ENCODE measurements at regions not wholly inside any gene's neighbourhood (a gene's known extent, or its start where the extent isn't known, plus 50 kb on each side); places are given as distances from the start of the nearest gene placed in this dataset.

DNA sequence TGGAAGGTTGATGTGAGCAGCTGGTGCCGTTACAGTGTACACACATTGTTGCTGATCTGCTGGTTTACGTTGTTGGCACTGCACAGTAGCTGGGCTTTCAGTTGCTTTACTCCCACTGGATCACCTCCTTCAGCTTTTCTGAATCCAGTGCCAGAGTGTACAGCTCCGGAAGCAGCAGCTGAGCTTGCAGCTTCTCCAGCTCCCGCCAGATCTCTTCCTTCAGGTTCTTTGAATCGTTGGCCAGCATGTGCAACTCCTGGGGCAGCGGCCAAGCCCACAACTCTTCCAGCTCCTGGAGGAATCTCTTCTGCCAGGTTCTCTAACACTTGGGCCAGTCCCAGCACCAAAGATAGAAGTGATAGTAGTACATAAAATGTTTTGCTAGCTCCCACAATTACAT, 149.7 kb upstream of the RRP15 start:
- no peak for DNase-seq (ENCODE audit: low read depth)

DNA sequence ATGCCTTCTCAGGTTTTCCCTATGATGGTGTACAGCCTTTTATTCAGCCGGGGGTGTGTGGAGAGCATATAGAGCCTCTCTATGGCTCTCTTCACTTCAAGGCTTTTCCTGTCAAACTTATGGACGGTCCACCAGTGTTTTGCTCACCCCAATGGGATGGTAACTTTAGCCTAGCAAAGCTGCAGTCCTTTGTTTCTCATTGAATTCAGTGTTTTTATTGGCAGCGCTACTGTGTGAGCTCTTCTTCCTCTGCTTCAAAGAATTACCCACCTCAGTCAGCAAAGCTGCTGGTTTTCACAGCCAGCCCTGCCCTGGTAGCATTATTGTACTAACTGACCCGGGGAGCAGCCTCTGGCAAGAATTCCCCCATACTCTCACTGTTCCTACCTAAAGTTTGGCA, 145.3 kb upstream of the RRP15 start:
- no peak for DNase-seq (ENCODE audit: low read depth)

GRCh38 chr1:218156595-218156994, 128.5 kb upstream of the RRP15 start:
- DNase-seq (ENCODE audit: low read depth), result no peak

DNA sequence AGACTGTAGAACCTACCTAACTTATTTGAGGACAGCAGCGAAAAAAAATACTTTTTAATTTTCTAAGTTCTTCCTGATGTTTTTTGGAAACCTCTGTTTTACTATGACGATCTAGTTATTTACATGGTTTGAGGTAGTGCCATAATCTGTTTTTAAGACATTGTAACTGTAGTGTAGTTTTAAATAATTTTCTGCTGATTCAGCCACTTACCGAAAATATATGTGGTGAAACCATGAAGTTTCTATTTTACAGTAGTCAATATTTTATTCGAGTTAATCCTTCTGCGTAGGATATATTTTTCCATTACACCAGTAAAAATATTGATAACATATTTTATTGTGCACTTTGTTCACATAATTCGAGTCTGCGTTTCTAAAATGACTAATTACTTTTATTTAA, 121.7 kb upstream of the RRP15 start:
- DNase-seq (ENCODE audit: low read depth), result no peak

GRCh38 chr1:218164111-218164929, 120.8 kb upstream of the RRP15 start:
- DNase-seq (ENCODE audit: low read depth), result peak; percentile 26

- DNase-seq (ENCODE audit: low read depth), result peak; percentile 3
Measured at GRCh38 chr1:218164930-218165700, 120.0 kb upstream of the RRP15 start.

DNA sequence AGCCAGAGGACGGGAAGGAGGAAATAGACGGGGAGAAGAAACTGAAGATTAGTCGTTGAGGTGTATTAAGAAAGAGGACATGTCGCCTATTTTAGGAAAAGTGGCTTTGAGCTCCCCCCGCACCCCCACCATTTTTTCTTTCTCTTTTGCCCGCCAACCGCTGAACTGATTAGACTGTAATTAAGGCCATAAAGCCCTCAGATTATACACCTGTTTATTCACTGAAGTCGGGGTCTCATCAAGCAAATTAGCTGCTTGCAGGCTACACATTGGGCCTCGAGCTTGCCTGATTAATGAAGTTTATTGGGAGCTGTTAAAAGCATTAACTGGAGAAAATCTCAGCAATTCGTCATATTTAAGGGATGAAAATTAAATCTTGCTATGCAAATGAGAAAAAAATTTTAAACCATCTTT, 119.4 kb upstream of the RRP15 start:
- DNase-seq (ENCODE audit: low read depth), result no peak

DNA sequence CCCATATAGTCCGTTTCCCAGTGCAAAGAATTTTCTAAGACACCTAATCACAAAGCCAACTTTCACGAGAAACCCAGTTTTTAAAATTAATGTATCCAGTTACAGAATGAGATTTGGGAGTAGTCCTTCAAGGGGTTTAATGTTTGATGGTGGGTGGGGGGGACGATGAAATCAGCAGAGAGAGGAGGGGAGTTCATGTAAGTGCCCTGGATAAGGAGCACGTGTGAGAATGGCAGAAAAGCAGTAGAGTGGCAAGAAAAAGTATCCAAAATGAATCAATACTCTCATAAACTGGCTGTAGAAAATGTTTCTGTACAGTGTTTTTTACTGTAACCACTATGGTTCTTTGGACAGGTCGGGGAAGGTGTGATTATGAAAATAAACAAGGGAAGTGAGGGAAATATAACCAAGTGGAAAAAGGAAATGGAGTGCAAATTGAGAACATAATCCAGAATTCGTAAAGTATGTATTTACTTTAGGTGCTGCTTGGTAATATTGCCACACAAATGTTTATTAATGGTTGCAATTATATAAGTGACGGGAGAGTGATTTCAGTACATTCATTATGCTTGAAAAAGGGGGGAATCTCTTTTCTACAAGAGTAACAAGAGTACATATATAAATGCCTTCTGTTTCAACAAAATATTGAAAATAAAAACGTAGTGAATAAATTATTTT, 118.7 kb upstream of the RRP15 start:
- no peak for DNase-seq (ENCODE audit: low read depth)

GRCh38 chr1:218171302-218171893, 113.7 kb upstream of the RRP15 start:
- peak; percentile 45 for DNase-seq (ENCODE audit: low read depth)

DNA sequence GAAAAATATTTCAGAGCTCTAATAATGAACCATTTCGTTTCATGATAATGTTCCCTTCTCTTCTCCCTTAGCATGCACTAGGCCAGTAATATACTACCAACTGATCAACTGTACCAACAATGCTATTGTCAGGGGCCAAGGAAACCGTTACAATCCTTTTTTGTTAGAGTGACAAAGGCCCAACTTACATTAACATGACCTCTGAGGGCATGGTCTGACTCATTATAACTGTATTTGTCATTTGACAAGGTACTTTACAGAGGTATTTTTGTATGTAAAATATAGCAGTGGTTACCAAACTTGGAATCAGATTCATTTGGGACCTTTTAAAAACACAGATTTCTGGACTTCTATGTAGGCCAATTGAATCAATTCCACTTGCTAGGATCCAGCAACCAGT, 102.6 kb upstream of the RRP15 start:
- no peak for DNase-seq (ENCODE audit: low read depth)

- peak; percentile 5 for DNase-seq (ENCODE audit: low read depth)
Measured at GRCh38 chr1:218200979-218201378, 84.1 kb upstream of the RRP15 start.

DNA sequence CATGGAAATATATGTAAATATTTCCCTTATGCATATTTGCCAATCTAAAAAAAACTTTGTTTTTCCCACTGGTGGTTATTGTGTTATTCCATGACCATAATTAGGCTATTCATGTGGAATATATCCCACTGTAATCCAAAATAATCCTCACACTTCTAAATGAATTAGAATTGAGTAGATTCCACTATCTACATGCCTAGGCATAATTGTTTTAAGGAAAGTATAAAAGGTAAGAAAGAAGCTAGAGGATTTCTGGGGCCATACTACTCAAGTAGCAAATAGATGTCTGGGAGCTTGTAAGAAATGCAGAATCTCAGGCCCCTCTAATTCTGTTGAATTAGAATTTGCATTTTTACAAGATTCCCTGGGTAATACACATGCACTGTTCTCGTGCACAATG, 83.5 kb upstream of the RRP15 start:
- no peak for DNase-seq (ENCODE audit: low read depth)

DNA sequence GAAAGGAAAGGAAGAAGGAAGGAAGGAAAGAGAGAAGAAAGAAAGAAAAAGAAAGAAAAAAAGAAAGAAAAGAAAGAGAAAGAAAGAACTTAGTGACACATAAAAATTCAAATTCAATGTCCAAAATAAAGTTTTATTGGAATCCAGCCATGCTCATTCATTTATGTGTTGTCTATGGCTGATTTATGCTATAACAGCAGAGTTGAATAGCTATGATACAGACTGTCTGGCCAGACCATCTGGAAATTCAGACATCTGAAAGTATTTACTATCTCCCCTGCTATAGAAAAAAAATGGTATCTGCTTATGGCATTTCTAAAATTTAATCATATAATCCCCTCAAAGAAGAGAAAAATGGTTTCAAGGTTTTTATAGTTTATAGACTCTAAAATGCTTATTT, 79.4 kb upstream of the RRP15 start:
- no peak for DNase-seq (ENCODE audit: low read depth)

DNA sequence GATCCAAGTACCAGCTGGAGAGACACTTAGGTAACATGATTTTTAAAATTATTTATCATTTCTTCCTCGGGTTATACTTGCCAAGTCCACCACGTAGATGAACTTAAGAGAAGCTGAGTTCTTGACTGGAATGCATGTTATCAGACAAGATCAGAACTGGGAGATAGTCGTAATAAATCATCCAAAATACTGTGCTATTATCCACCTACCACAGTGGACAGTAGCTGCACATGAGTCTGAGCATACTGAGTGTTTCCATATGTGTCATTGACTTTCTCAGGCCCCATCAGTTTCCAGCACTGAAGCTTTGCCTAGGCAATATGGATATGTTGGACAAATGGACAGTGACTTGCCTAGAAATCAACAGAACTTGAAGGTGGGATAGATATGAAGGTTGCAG, 77.9 kb upstream of the RRP15 start:
- no peak for DNase-seq (ENCODE audit: low read depth)

DNA sequence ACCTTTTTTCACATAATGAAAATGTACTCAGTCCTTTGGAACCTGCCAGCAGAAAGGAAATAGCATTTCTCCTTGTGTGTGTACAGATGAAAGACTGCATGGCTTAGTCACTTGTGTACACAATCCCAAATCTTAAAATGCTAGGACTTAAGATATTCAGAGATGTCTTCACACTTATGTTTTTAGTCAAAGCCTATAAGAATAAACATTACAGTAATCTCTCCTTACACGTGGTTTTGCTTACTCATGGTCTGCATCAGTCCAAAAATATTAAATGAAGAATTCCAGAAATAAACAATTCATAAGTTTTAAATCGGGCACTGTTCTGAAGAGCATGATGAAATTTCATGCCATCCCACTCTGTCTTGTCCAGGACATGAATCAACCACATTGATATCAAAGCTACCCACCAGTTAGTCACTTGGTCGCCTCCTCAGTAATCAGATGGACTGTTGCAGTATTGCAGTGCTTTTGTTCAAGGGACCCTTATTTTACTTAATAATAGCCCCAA, 75.7 kb upstream of the RRP15 start:
- DNase-seq (ENCODE audit: low read depth), result peak; percentile 86

GRCh38 chr1:218211241-218211640, 73.9 kb upstream of the RRP15 start:
- DNase-seq (ENCODE audit: low read depth), result peak; percentile 47

DNA sequence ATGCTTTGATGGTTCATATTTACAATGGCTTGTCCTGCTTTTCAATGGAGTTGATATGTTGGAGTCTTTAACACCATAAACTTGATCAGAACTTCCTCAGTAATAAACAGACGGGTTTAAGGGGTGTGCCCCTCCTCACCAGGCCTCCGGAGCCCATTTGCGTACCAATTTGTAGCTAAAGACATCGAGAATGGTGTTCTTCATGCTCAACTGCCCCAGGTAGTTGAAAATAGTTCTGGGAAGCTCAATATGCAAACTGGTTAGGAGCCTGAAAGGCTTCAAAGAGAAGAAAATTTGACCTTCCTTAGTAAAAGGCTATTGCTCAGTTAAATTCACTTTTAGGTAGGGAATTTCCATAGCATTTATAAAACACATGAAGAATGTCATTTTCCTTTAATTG, 68.1 kb upstream of the RRP15 start:
- no peak for DNase-seq (ENCODE audit: low read depth)

DNA sequence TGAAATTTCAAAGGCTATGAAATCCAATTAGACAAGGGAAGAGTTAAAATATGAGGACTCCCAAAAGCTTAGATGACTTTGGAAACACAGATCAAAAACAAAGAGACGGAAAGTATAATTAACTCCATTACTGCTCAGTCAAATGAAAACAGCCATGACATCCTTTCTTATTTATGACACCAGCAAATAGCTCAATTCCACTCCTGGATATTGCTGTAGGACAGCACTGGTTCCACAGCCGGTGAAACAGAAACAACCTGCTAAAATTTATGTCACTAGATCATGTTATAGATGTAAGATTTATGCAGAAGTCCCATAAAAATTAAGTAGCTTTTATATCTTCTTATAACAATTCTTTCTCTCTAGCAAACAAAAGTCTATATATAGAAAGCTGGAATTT, 65.6 kb upstream of the RRP15 start:
- no peak for DNase-seq (ENCODE audit: low read depth)

DNA sequence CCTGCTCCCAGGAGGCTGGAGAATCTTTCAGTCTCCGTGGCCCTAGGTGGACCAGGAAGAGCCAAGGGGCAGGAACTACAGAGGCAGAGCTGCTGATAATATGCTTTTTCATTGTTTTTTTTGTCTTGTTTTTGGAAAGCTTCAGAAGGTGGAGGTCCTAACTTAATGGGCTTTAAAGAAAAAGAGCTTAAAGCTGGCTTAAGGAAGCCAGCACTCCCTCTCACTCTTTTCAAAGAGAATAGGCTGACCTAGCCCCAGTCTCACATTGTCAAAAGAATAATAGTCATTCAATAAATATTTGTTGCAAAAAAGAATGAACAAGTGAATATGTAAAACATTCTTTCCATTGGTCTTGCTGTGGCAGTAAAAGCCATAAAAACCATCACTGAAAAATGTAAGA, 61.0 kb upstream of the RRP15 start:
- DNase-seq (ENCODE audit: low read depth), result no peak

DNA sequence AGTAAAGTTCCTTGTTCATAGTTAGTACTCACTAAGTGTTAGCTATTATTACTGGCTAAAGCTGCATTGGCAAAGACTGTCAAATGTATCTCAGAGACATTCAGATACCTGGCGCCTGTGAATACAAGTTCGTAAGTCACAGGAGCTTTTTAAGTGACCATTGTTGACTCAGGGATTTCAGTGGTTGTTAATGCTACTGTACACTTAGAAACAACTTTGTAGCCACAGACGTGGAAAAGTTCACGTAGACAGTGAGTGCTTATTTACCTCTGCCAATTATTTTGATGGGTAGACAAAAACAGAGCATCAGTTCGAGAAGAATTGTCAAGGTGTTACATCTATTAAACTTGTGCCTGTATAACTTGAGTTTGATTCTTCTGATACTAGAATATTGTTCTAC, 59.1 kb upstream of the RRP15 start:
- DNase-seq (ENCODE audit: low read depth), result no peak

All from iris pigment epithelial cell (primary cell).